GM23338 (cell line): ENCODE measurements at regions not wholly inside any gene's neighbourhood (a gene's known extent, or its start where the extent isn't known, plus 50 kb on each side); places are given as distances from the start of the nearest gene placed in this dataset.

Source experiments
- ATAC-seq: fragments of 200-7000 bp; cut with Tn5 transposase; 3 replicates; pipeline ENCODE4 v1.9.1; 2020
- DNase-seq: peaks from one replicate; pipeline ENCODE4 v3.0.0-alpha.2; 2015; ENCODE audit warnings: low spot score
- H2AFZ ChIP-seq: fragments of 200-600 bp; sonication (generic); 2 replicates; pipeline ENCODE4 v1.8.0; 2016; ENCODE audit warnings: antibody characterized with exemption, mild to moderate bottlenecking, moderate library complexity
- H3F3A ChIP-seq: fragments of 200-600 bp; sonication (generic); replicated peaks from 2 replicates; pipeline ENCODE4 v1.8.0; 2017; ENCODE audit warnings: antibody characterized with exemption, mixed run types, low read depth
- H3K27ac ChIP-seq: fragments of 200-600 bp; sonication (generic); 2 replicates; pipeline ENCODE4 v1.6.1; 2016; ENCODE audit warnings: low read depth
- H3K27me3 ChIP-seq: fragments of 200-600 bp; sonication (generic); 2 replicates; pipeline ENCODE4 v1.8.0; 2016; ENCODE audit warnings: mild to moderate bottlenecking, mixed run types, moderate library complexity; ENCODE audit not compliant: insufficient read depth
- H3K36me3 ChIP-seq: fragments of 200-600 bp; sonication (generic); 2 replicates; pipeline ENCODE4 v1.8.0; 2016; ENCODE audit warnings: mild to moderate bottlenecking; ENCODE audit not compliant: insufficient read depth
- H3K4me1 ChIP-seq: fragments of 200-600 bp; sonication (generic); 2 replicates; pipeline ENCODE4 v1.8.0; 2016; ENCODE audit warnings: mild to moderate bottlenecking, moderate library complexity; ENCODE audit not compliant: insufficient read depth
- H3K4me2 ChIP-seq: fragments of 200-600 bp; sonication (generic); 2 replicates; pipeline ENCODE4 v1.7.1; 2017; ENCODE audit warnings: mixed run types
- H3K4me3 ChIP-seq: fragments of 200-600 bp; sonication (generic); 2 replicates; pipeline ENCODE4 v1.6.1; 2016; ENCODE audit warnings: mixed run types
- H3K79me2 ChIP-seq: fragments of 200-600 bp; sonication (generic); replicated peaks from 2 replicates; pipeline ENCODE4 v1.8.0; 2017; ENCODE audit warnings: mild to moderate bottlenecking; ENCODE audit not compliant: insufficient read depth
- H3K9me2 ChIP-seq: fragments of 200-600 bp; sonication (generic); 2 replicates; pipeline ENCODE4 v1.8.0; 2017; ENCODE audit not compliant: insufficient read depth
- H4K20me1 ChIP-seq: fragments of 200-600 bp; sonication (generic); replicated peaks from 2 replicates; pipeline ENCODE4 v1.8.0; 2017; ENCODE audit warnings: mild to moderate bottlenecking; ENCODE audit not compliant: insufficient read depth
- H3K27ac Mint-ChIP-seq: 2 replicates; pipeline ENCODE4 v1.8.0; 2020; ENCODE audit warnings: inconsistent platforms, mild to moderate bottlenecking, moderate library complexity, mixed read lengths
- H3K27me3 Mint-ChIP-seq: 3 replicates; pipeline ENCODE4 v1.8.0; 2022; ENCODE audit warnings: low read depth, mild to moderate bottlenecking, moderate library complexity, mixed read lengths, inconsistent platforms; ENCODE audit not compliant: insufficient read depth, poor library complexity
- H3K36me3 Mint-ChIP-seq: 3 replicates; pipeline ENCODE4 v1.8.0; 2021; ENCODE audit warnings: low read depth, mild to moderate bottlenecking, inconsistent platforms, moderate library complexity, mixed read lengths
- H3K4me1 Mint-ChIP-seq: 3 replicates; pipeline ENCODE4 v1.8.0; 2020; ENCODE audit warnings: mild to moderate bottlenecking, inconsistent platforms, mixed read lengths
- H3K4me3 Mint-ChIP-seq: 3 replicates; pipeline ENCODE4 v1.8.0; 2021; ENCODE audit warnings: moderate library complexity, mild to moderate bottlenecking, inconsistent platforms, mixed read lengths
- H3K9me3 Mint-ChIP-seq: 3 replicates; pipeline ENCODE4 v1.8.0; 2020; ENCODE audit warnings: moderate library complexity, mild to moderate bottlenecking, inconsistent platforms, mixed read lengths
- CREB1 ChIP-seq: fragments of 250-450 bp; sonication (Bioruptor Pico); IDR thresholded peaks from 2 replicates; pipeline ENCODE4 v1.5.0; 2020; ENCODE audit warnings: low read depth, mild to moderate bottlenecking, moderate library complexity
- CTCF ChIP-seq, 2 experiments: fragments of 200-600 bp in 1 of 2; sonication (generic) in 1 of 2; conservative IDR thresholded peaks; 2 replicates each; pipeline versions ENCODE4 v1.5.1 to v1.6.1; 2016 to 2017; ENCODE audit warnings: antibody characterized with exemption in 2 of 2, low read depth in 2 of 2, mild to moderate bottlenecking in 2 of 2, moderate library complexity in 1 of 2
- EZH2 ChIP-seq: fragments of 200-600 bp; sonication (generic); IDR thresholded peaks from one replicate; pipeline ENCODE4 v1.8.0; 2017; ENCODE audit warnings: antibody characterized with exemption, mild to moderate bottlenecking, low read depth; ENCODE audit not compliant: unreplicated experiment
- EZH2phosphoT487 ChIP-seq: fragments of 200-600 bp; sonication (generic); IDR thresholded peaks from one replicate; pipeline ENCODE4 v1.8.1; 2018; ENCODE audit warnings: antibody characterized with exemption; ENCODE audit not compliant: unreplicated experiment
- JUNB ChIP-seq: IDR thresholded peaks from one replicate; pipeline ENCODE4 v1.6.1; 2016; ENCODE audit warnings: antibody characterized with exemption; ENCODE audit not compliant: unreplicated experiment
- NANOG ChIP-seq: IDR thresholded peaks from 2 replicates; pipeline ENCODE4 v1.6.1; 2016; ENCODE audit warnings: antibody characterized with exemption, borderline replicate concordance
- POLR2AphosphoS5 ChIP-seq: IDR thresholded peaks from 2 replicates; pipeline ENCODE4 v1.6.1; 2016; ENCODE audit warnings: antibody characterized with exemption, low read depth
- REST ChIP-seq: IDR thresholded peaks from one replicate; pipeline ENCODE4 v1.6.1; 2018; ENCODE audit warnings: antibody characterized with exemption; ENCODE audit not compliant: unreplicated experiment
- STAT1 ChIP-seq: IDR thresholded peaks from one replicate; pipeline ENCODE4 v1.6.1; 2016; ENCODE audit warnings: antibody characterized with exemption; ENCODE audit not compliant: unreplicated experiment
- ZNF114 ChIP-seq: fragments of 250-450 bp; sonication (Bioruptor Pico); IDR thresholded peaks from 2 replicates; pipeline ENCODE4 v1.5.0; 2020; ENCODE audit warnings: mild to moderate bottlenecking, moderate library complexity
- ZNF331 ChIP-seq: fragments of 250-450 bp; sonication (Bioruptor Pico); IDR thresholded peaks from 2 replicates; pipeline ENCODE4 v1.5.0; 2020; ENCODE audit warnings: low read depth, mild to moderate bottlenecking, moderate library complexity
- ZNF462 ChIP-seq: fragments of 250-450 bp; sonication (Bioruptor Pico); IDR thresholded peaks from 2 replicates; pipeline ENCODE4 v1.5.0; 2020; ENCODE audit warnings: mild to moderate bottlenecking, moderate library complexity
- TF ChIP-seq, protein P1 (sequence below): IDR thresholded peaks from 2 replicates; pipeline ENCODE4 v1.6.1; 2016; ENCODE audit warnings: antibody characterized with exemption

DNA sequence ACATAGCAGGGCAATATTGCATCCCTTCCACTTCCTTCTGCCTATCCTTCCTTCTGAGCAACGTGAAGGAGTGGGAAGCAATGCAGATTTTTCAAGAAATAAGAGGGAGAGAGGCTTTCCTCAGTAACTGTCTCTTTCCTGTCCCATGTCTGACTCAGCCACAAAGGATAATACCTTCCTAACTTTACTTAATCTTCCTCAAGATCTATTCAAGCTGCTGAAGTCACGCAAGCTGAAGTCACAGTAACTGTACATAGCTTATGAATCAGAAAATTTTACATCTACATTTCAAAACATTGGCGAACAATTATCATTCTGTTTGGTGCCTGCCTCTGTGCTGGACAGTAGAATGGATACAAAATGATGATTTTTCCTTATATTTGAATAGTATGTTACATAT is 86.4 kb upstream of the POU3F2 start:
- Mint-ChIP-seq H3K27ac (no peak overlapping the region), H3K4me3 (no peak overlapping the region), H3K27me3 (peaks cover 2% of the 10 kb centered on the region), H3K36me3 (no peaks in the 10 kb centered on the region), H3K9me3 (no peaks in the 10 kb centered on the region; the same call in 2 of the 3 replicates), H3K4me1 (peaks cover 3% of the 10 kb centered on the region; the same call in 2 of the 3 replicates)
- DNase-seq: no peak
- Histone ChIP-seq H3K4me2 (no peak overlapping the region), H3K27ac (no peak overlapping the region), H3K4me1 (peaks cover 4% of the 10 kb centered on the region), H2AFZ (no peak overlapping the region), H3F3A (no peaks in the 10 kb centered on the region), H3K79me2 (no peaks in the 10 kb centered on the region), H4K20me1 (no peaks in the 10 kb centered on the region), H3K36me3 (no peaks in the 10 kb centered on the region), H3K27me3 (no peaks in the 10 kb centered on the region), H3K4me3 (no peak overlapping the region), H3K9me2 (peaks cover 6% of the 10 kb centered on the region)
- TF ChIP-seq CREB1 (CRISPR knock-in tag) (no peak), CTCF (conservative IDR thresholded peaks at IDR 0.05; ENCODE audit: low read depth in 2 of 2) (no peak), STAT1 (no peak), EZH2 (no peak), EZH2phosphoT487 (no peak), NANOG (no peak), ZNF114 (CRISPR knock-in tag) (no peak), ZNF462 (no peak), REST (no peak), JUNB (no peak), POLR2AphosphoS5 (no peak), ZNF331 (CRISPR knock-in tag) (no peak)
- TF ChIP-seq, protein P1, sequence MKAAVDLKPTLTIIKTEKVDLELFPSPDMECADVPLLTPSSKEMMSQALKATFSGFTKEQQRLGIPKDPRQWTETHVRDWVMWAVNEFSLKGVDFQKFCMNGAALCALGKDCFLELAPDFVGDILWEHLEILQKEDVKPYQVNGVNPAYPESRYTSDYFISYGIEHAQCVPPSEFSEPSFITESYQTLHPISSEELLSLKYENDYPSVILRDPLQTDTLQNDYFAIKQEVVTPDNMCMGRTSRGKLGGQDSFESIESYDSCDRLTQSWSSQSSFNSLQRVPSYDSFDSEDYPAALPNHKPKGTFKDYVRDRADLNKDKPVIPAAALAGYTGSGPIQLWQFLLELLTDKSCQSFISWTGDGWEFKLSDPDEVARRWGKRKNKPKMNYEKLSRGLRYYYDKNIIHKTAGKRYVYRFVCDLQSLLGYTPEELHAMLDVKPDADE: no peak
- no peak for ATAC-seq
